HG03066 (cell line): ENCODE measurements at regions not wholly inside any gene's neighbourhood (a gene's known extent, or its start where the extent isn't known, plus 50 kb on each side); places are given as distances from the start of the nearest gene placed in this dataset.
A peak's percentile ranks its signal among the peaks of the same experiment; 100 is the strongest.

Source experiments
- ATAC-seq: cut with Tn5 transposase; IDR thresholded peaks from one replicate; pipeline ENCODE4 v1.9.1; 2021; ENCODE audit warnings: low read depth; ENCODE audit not compliant: unreplicated experiment

GRCh38 chr2:117058366-117058765 is 756.1 kb upstream of the DDX18 start:
- peak; percentile 81 for ATAC-seq

GRCh38 chr2:117064021-117064420 is 750.5 kb upstream of the DDX18 start:
- ATAC-seq, result no peak

GRCh38 chr2:117065912-117066311 is 748.6 kb upstream of the DDX18 start:
- no peak for ATAC-seq

- no peak for ATAC-seq
Measured at GRCh38 chr2:117067900-117068299, 746.6 kb upstream of the DDX18 start.

GRCh38 chr2:117068371-117068770 is 746.1 kb upstream of the DDX18 start:
- ATAC-seq, result no peak

GRCh38 chr2:117071556-117072102 is 742.9 kb upstream of the DDX18 start:
- no peak for ATAC-seq

- ATAC-seq, result no peak
Measured at GRCh38 chr2:117074756-117075155, 739.7 kb upstream of the DDX18 start.

- ATAC-seq, result no peak
Measured at GRCh38 chr2:117085256-117085655, 729.2 kb upstream of the DDX18 start.

- no peak for ATAC-seq
Measured at GRCh38 chr2:117085737-117086136, 728.8 kb upstream of the DDX18 start.

- ATAC-seq, result no peak
Measured at GRCh38 chr2:117086174-117086942, 728.1 kb upstream of the DDX18 start.

GRCh38 chr2:117086943-117087250 is 727.6 kb upstream of the DDX18 start:
- ATAC-seq, result no peak

- ATAC-seq, result no peak
Measured at GRCh38 chr2:117087535-117088291, 726.8 kb upstream of the DDX18 start.

GRCh38 chr2:117091041-117091837 is 723.3 kb upstream of the DDX18 start:
- no peak for ATAC-seq

- no peak for ATAC-seq
Measured at GRCh38 chr2:117101613-117102012, 712.9 kb upstream of the DDX18 start.

GRCh38 chr2:117108741-117109267 is 705.7 kb upstream of the DDX18 start:
- no peak for ATAC-seq

GRCh38 chr2:117118994-117119393 is 695.5 kb upstream of the DDX18 start:
- ATAC-seq, result no peak

- ATAC-seq, result no peak
Measured at GRCh38 chr2:117123362-117123761, 691.1 kb upstream of the DDX18 start.

GRCh38 chr2:117126656-117127055 is 687.8 kb upstream of the DDX18 start:
- no peak for ATAC-seq

- ATAC-seq, result no peak
Measured at GRCh38 chr2:117127680-117128079, 686.8 kb upstream of the DDX18 start.

GRCh38 chr2:117128461-117128860 is 686.0 kb upstream of the DDX18 start:
- no peak for ATAC-seq

GRCh38 chr2:117137371-117137770 is 677.1 kb upstream of the DDX18 start:
- no peak for ATAC-seq
